BE2C (cell line): ENCODE measurements at regions not wholly inside any gene's neighbourhood (a gene's known extent, or its start where the extent isn't known, plus 50 kb on each side); places are given as distances from the start of the nearest gene placed in this dataset.

Experiments used
- DNase-seq: peaks from one replicate; pipeline ENCODE4 v3.0.0-alpha.2; 2020
- H3K27me3 ChIP-seq: fragments of 250-450 bp; sonication (Bioruptor Pico); 2 replicates; pipeline ENCODE4 v1.5.1; 2020; ENCODE audit warnings: mild to moderate bottlenecking
- H3K36me3 ChIP-seq: fragments of 250-450 bp; sonication (Bioruptor Pico); 2 replicates; pipeline ENCODE4 v1.5.1; 2020; ENCODE audit warnings: mild to moderate bottlenecking
- H3K4me1 ChIP-seq: fragments of 250-450 bp; sonication (Bioruptor Pico); 2 replicates; pipeline ENCODE4 v1.5.1; 2020
- H3K4me3 ChIP-seq: 2 replicates; pipeline ENCODE4 v1.5.1; 2011; ENCODE audit warnings: low read depth, low read length
- H3K9me3 ChIP-seq: fragments of 250-450 bp; sonication (Bioruptor Pico); 2 replicates; pipeline ENCODE4 v1.5.1; 2020
- TF ChIP-seq, protein P1 (sequence below): IDR thresholded peaks from 2 replicates; pipeline ENCODE4 v1.5.1; 2012; ENCODE audit warnings: mild to moderate bottlenecking, low read depth, low read length

DNA sequence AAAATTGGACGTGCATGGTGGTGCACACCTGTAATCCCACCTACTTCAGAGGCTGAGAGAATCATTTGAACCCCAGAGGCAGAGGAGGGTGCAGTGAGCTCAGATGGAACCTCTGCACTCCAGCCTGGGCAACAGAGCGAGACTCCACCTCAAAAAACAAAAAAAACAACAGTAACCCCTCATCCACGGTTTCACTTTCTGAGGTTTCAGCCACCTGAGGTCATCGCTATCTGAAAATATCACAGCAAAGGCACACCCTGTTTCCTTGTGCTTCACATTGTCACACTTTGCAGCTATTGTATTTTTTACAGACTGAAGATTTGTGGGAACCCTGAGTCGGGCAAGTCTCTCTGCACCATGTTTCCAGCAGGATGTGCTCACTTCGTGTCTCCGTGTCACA is 54.1 kb upstream of the FOXQ1 start:
- Histone ChIP-seq H3K36me3 (no peaks in the 10 kb centered on the region), H3K4me3 (no peak overlapping the region), H3K9me3 (no peaks in the 10 kb centered on the region), H3K27me3 (peaks cover 17% of the 10 kb centered on the region), H3K4me1 (no peaks in the 10 kb centered on the region)
- no peak for DNase-seq
- TF ChIP-seq, protein P1, sequence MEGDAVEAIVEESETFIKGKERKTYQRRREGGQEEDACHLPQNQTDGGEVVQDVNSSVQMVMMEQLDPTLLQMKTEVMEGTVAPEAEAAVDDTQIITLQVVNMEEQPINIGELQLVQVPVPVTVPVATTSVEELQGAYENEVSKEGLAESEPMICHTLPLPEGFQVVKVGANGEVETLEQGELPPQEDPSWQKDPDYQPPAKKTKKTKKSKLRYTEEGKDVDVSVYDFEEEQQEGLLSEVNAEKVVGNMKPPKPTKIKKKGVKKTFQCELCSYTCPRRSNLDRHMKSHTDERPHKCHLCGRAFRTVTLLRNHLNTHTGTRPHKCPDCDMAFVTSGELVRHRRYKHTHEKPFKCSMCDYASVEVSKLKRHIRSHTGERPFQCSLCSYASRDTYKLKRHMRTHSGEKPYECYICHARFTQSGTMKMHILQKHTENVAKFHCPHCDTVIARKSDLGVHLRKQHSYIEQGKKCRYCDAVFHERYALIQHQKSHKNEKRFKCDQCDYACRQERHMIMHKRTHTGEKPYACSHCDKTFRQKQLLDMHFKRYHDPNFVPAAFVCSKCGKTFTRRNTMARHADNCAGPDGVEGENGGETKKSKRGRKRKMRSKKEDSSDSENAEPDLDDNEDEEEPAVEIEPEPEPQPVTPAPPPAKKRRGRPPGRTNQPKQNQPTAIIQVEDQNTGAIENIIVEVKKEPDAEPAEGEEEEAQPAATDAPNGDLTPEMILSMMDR: no peak

DNA sequence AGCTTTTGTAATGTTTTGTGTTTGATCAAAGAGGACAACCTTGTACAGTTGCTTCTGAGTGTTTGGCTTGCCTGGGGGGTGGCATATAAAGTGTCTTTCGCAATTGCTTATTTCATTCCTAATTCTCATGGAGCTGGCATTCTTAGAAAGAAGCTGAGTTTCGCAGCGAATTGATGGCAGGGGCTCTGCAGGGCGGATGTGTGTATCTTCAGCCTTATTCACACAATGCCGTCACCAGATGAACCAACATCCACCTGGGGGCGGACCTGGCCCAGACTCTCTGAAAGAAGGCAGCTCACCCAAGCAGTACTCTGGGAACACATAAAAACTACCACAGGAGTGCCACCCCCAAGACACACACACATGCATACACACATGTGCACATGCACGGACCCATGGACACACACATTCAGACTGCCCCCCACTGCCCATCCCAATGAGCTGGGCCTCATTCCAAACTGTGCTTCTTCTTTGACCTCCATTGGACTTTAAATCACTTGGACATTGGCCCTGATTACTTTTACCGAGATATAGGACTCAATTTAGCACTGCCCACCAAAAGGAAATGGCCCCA is 55.4 kb upstream of the FOXQ1 start:
- TF ChIP-seq, protein P1: no peak
- Histone ChIP-seq H3K4me1 (no peaks in the 10 kb centered on the region), H3K4me3 (no peak overlapping the region), H3K9me3 (no peaks in the 10 kb centered on the region), H3K27me3 (peaks cover 18% of the 10 kb centered on the region), H3K36me3 (no peaks in the 10 kb centered on the region)
- DNase-seq: no peak

DNA sequence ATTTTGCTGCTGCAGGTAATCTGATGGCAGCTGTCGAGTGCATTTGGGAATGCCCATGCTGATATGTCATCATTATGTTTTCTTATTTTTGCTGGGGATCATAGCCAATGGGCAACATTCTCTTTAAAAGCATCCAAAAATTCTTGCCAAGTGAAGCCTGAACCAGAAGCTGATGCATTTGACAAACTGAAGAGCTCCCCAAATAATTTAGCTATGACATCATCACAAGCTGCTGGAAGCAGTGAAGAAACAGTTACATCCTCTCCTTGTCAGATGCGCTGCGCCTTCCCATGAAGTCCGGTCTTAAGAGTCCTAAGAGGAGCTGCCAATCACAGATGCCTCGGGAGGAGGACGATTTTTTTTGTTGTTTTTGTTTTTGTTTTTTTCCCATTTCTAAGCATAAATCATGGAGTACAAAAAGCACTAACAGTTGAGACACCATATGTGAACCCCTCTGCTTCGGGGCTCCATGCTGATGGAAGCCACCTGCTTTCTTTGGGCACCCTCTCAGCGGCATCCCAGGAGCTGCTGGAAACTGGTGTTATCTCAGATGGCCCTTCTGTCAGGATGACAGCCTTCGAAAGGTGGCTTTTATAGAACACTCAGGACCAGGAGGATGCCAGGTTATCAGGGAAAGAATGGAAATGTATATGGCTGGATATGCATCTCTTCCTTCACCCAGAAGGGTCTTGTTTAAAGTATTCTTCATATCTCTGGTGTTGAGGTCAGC is 56.1 kb upstream of the FOXQ1 start:
- Histone ChIP-seq H3K36me3 (no peaks in the 10 kb centered on the region), H3K4me3 (no peak overlapping the region), H3K4me1 (no peaks in the 10 kb centered on the region), H3K9me3 (no peaks in the 10 kb centered on the region), H3K27me3 (peaks cover 25% of the 10 kb centered on the region)
- TF ChIP-seq, protein P1: no peak
- DNase-seq: no peak

DNA sequence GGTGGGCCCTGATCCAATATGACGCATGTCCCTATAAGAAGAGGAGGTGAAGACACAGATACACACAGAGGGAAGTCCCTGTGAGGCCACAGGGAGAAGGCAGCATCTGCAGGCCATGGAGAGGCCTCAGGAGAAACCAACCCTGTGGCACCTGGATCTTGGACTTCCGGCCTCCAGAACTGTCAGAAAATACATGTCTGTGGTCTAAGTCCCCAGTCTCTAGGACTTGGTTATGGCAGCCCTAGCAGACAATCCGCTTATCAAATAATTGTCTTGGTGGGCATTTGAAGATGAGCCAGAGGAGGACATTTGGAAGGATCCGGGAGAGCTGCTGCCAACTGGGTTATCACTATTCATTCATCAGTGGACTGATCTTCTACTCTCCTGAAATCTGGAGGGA is 57.6 kb upstream of the FOXQ1 start:
- H3K4me1 ChIP-seq: no peaks in the 10 kb centered on the region
- H3K4me3 ChIP-seq: no peak overlapping the region
- DNase-seq: no peak
- H3K36me3 ChIP-seq: no peaks in the 10 kb centered on the region
- TF ChIP-seq, protein P1: no peak
- H3K27me3 ChIP-seq: peaks cover 27% of the 10 kb centered on the region
- no peaks in the 10 kb centered on the region; the same call in 1 of the 2 replicates for H3K9me3 ChIP-seq

DNA sequence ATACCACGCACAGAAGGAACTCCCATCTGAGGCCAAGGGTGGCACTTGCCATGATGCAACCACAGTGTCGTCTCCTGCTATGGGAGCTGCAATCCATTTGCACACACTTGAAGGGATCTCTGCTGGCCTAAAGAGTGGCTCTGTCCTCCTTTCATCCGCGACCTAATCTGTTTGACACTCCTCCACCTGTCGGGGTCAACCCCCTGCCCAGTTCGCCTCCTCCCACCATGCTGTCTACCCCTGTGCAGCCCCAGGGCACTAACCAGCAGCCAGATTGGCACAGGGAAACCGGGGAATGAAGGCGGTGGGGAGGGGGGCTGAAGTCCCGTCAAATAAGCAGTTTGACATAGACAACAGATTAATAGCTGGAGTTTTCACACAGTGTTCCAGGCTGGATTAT is 58.1 kb upstream of the FOXQ1 start:
- no peak overlapping the region for H3K4me3 ChIP-seq
- TF ChIP-seq, protein P1: no peak
- no peak for DNase-seq
- no peaks in the 10 kb centered on the region for H3K36me3 ChIP-seq
- peaks cover 27% of the 10 kb centered on the region for H3K27me3 ChIP-seq
- no peaks in the 10 kb centered on the region for H3K4me1 ChIP-seq
- no peaks in the 10 kb centered on the region; the same call in 1 of the 2 replicates for H3K9me3 ChIP-seq
